OCI-LY7 (cell line): ENCODE measurements at regions not wholly inside any gene's neighbourhood (a gene's known extent, or its start where the extent isn't known, plus 50 kb on each side); places are given as distances from the start of the nearest gene placed in this dataset.

Experiments used
- BruUV-seq: library from RNA; stranded (reverse); fragments of 400-500 nt; replicated peaks from 2 replicates; lab custom pipeline; 2021; lab: Mats Ljungman, UMichigan
- CTCF ChIA-PET: fragments of 300-600 bp; sonication (Branson Sonifier 250); formaldehyde crosslinking; loops from one replicate; lab custom pipeline; 2022; ENCODE audit warnings: antibody characterized with exemption; ENCODE audit not compliant: unreplicated experiment; lab: Charles Lee
- POLR2A ChIA-PET: fragments of 300-600 bp; sonication (Branson Sonifier 250); formaldehyde crosslinking; loops from one replicate; lab custom pipeline; 2022; ENCODE audit warnings: antibody characterized with exemption; lab: Charles Lee
- DNase-seq: peaks from one replicate; pipeline ENCODE4 v3.0.0-alpha.2; 2015; ENCODE audit warnings: low spot score
- H2AFZ ChIP-seq: fragments of 200-600 bp; sonication (generic), shearing (Covaris generic); 2 replicates; pipeline ENCODE4 v1.6.1; 2014; ENCODE audit warnings: mild to moderate bottlenecking, antibody characterized with exemption, low read length, moderate library complexity
- H3K27ac ChIP-seq: fragments of 200-600 bp; sonication (generic); 2 replicates; pipeline ENCODE4 v1.5.1; 2014; ENCODE audit warnings: mixed run types, low read depth, mild to moderate bottlenecking, moderate library complexity, low read length, inconsistent platforms; ENCODE audit not compliant: poor library complexity, severe bottlenecking
- H3K36me3 ChIP-seq: fragments of 200-600 bp; sonication (generic); 2 replicates; pipeline ENCODE4 v1.6.1; 2014; ENCODE audit warnings: mild to moderate bottlenecking, antibody characterized with exemption, low read length, moderate library complexity, mixed read lengths; ENCODE audit not compliant: insufficient read depth
- H3K4me1 ChIP-seq: fragments of 200-600 bp; sonication (generic); 2 replicates; pipeline ENCODE4 v1.5.1; 2014; ENCODE audit warnings: mild to moderate bottlenecking, low read length; ENCODE audit not compliant: insufficient read depth, poor library complexity, severe bottlenecking
- H3K4me2 ChIP-seq: fragments of 200-600 bp; sonication (generic); 2 replicates; pipeline ENCODE4 v1.6.1; 2014; ENCODE audit warnings: mild to moderate bottlenecking, low read length
- H3K4me3 ChIP-seq: fragments of 200-600 bp; sonication (generic); 2 replicates; pipeline ENCODE4 v1.5.1; 2014; ENCODE audit warnings: mild to moderate bottlenecking, low read depth, low read length; ENCODE audit not compliant: poor library complexity, severe bottlenecking
- H3K79me2 ChIP-seq: fragments of 200-600 bp; sonication (generic); 2 replicates; pipeline ENCODE4 v1.6.1; 2016; ENCODE audit warnings: low read depth, mild to moderate bottlenecking, low read length, moderate library complexity, mixed read lengths; ENCODE audit not compliant: insufficient read depth
- H3K9me2 ChIP-seq: fragments of 200-600 bp; sonication (generic); 2 replicates; pipeline ENCODE4 v1.6.1; 2016; ENCODE audit warnings: mild to moderate bottlenecking, low read length, mixed read lengths; ENCODE audit not compliant: insufficient read depth
- H3K9me3 ChIP-seq: fragments of 200-600 bp; sonication (generic); 2 replicates; pipeline ENCODE4 v1.6.1; 2014; ENCODE audit warnings: mild to moderate bottlenecking, mixed run types, low read length, mixed read lengths
- H4K20me1 ChIP-seq: fragments of 200-600 bp; sonication (generic); 2 replicates; pipeline ENCODE4 v1.6.1; 2014; ENCODE audit warnings: mild to moderate bottlenecking, antibody characterized with exemption, low read length, moderate library complexity, mixed read lengths; ENCODE audit not compliant: insufficient read depth
- EZH2phosphoT487 ChIP-seq: fragments of 200-600 bp; sonication (generic); IDR thresholded peaks from 2 replicates; pipeline ENCODE4 v1.6.1; 2018; ENCODE audit warnings: low read depth, borderline replicate concordance, mild to moderate bottlenecking, mixed run types, antibody characterized with exemption, low read length, moderate library complexity, mixed read lengths
- intact Hi-C: fragments of 100-400 bp; cut with micrococcal nuclease; formaldehyde crosslinking; loops from one replicate; pipeline ENCODE4 v1.10.0; 2022; ENCODE audit not compliant: unreplicated experiment
- TF ChIP-seq, protein P1 (sequence below): fragments of 200-600 bp; sonication (generic); conservative IDR thresholded peaks from 2 replicates; pipeline ENCODE4 v1.5.1; 2014; ENCODE audit warnings: mild to moderate bottlenecking, antibody characterized with exemption, low read length, moderate library complexity, mixed read lengths

DNA sequence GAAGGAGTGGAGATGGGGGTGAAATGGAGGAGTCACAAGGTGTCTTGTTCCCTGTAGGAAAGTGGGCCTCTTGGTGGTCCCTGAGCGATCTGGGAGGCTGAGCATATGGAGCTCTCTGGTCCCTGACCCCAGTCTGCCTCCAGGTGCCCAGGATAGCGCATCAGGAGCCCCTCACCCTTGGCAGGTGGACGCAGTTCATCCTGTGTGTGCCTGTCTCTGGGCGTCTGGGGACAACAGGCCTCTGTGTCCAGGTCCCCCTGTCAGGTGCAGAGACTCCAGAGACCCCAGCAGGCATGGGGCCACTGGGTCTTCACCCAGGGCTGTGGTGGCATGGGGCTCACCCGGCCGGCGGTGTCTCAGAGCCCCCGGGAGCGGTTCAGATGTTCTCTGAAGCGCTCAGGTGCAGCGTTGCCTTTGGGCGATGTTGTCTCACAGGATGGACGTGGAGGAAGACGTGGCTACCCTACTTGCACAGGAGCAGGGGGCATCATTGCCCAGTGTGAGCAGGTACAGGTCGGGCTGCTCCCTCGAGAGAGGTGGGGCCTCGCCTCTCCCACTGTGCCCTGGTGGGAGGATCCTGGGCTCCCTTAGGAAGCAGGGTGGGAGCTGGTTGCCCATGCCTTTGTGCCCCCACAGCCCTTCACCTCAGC is 58.1 kb upstream of the TPM4 start:
- Histone ChIP-seq H3K9me2 (no peaks in the 10 kb centered on the region), H3K79me2 (no peaks in the 10 kb centered on the region), H3K9me3 (no peaks in the 10 kb centered on the region), H3K36me3 (no peaks in the 10 kb centered on the region), H3K4me3 (no peak overlapping the region), H3K4me1 (no peaks in the 10 kb centered on the region), H3K27ac (no peak overlapping the region), H3K4me2 (no peak overlapping the region), H4K20me1 (no peaks in the 10 kb centered on the region), H2AFZ (no peak overlapping the region)
- ChIA-PET CTCF (no interaction called here), POLR2A (no interaction called here)
- no peak for TF ChIP-seq EZH2phosphoT487
- TF ChIP-seq, protein P1, sequence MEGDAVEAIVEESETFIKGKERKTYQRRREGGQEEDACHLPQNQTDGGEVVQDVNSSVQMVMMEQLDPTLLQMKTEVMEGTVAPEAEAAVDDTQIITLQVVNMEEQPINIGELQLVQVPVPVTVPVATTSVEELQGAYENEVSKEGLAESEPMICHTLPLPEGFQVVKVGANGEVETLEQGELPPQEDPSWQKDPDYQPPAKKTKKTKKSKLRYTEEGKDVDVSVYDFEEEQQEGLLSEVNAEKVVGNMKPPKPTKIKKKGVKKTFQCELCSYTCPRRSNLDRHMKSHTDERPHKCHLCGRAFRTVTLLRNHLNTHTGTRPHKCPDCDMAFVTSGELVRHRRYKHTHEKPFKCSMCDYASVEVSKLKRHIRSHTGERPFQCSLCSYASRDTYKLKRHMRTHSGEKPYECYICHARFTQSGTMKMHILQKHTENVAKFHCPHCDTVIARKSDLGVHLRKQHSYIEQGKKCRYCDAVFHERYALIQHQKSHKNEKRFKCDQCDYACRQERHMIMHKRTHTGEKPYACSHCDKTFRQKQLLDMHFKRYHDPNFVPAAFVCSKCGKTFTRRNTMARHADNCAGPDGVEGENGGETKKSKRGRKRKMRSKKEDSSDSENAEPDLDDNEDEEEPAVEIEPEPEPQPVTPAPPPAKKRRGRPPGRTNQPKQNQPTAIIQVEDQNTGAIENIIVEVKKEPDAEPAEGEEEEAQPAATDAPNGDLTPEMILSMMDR: no peak
- intact Hi-C loops: no loop called here
- no peak for DNase-seq
- BruUV-seq: no TSS peak

GRCh38 chr19:16018801-16019551 is 57.3 kb upstream of the TPM4 start:
- TF ChIP-seq EZH2phosphoT487: no peak
- TF ChIP-seq, protein P1: no peak
- H3K27ac ChIP-seq: no peak overlapping the region
- POLR2A ChIA-PET: no interaction called here
- CTCF ChIA-PET: no interaction called here
- H3K9me2 ChIP-seq: no peaks in the 10 kb centered on the region
- BruUV-seq: no TSS peak
- no peaks in the 10 kb centered on the region for H3K36me3 ChIP-seq
- intact Hi-C loops: no loop called here
- no peak overlapping the region for H2AFZ ChIP-seq
- no peaks in the 10 kb centered on the region for H3K9me3 ChIP-seq
- H3K4me1 ChIP-seq: no peaks in the 10 kb centered on the region
- H3K4me2 ChIP-seq: no peak overlapping the region
- no peaks in the 10 kb centered on the region for H3K79me2 ChIP-seq
- H3K4me3 ChIP-seq: no peak overlapping the region
- no peaks in the 10 kb centered on the region for H4K20me1 ChIP-seq
- no peak for DNase-seq
